Astrocyte (in vitro differentiated cells and primary cell): ENCODE measurements at regions not wholly inside any gene's neighbourhood (a gene's known extent, or its start where the extent isn't known, plus 50 kb on each side); places are given as distances from the start of the nearest gene placed in this dataset.

ENCODE experiments used
- CTCF ChIP-seq: IDR thresholded peaks from 2 replicates; pipeline ENCODE4 v1.5.1; 2011; ENCODE audit warnings: low read depth, mild to moderate bottlenecking, inconsistent platforms, low read length, moderate library complexity; ENCODE audit not compliant: insufficient read depth
- EZH2 ChIP-seq: IDR thresholded peaks from 2 replicates; pipeline ENCODE4 v1.6.1; 2012; ENCODE audit warnings: mild to moderate bottlenecking, low read length, inconsistent platforms; ENCODE audit not compliant: insufficient read depth

GRCh38 chr12:78407722-78408121 lies 456.9 kb upstream of the SYT1 start:
- TF ChIP-seq CTCF (no peak), EZH2 (no peak)
